Panc1 (cell line): ENCODE measurements at regions not wholly inside any gene's neighbourhood (a gene's known extent, or its start where the extent isn't known, plus 50 kb on each side); places are given as distances from the start of the nearest gene placed in this dataset.

Experiments
- ATAC-seq: fragments of 200-7000 bp; cut with Tn5 transposase; 2 replicates; pipeline ENCODE4 v1.9.1; 2020; ENCODE audit warnings: mild to moderate bottlenecking, moderate library complexity
- BruUV-seq: library from RNA; stranded (reverse); fragments of 400-500 nt; replicated peaks from 2 replicates; lab custom pipeline; 2021; lab: Mats Ljungman, UMichigan
- CTCF ChIA-PET: fragments of 300-600 bp; sonication (Branson Sonifier 250); formaldehyde crosslinking; loops from one replicate; lab custom pipeline; 2022; ENCODE audit warnings: antibody characterized with exemption; lab: Charles Lee
- POLR2A ChIA-PET: fragments of 300-600 bp; sonication (Branson Sonifier 250); formaldehyde crosslinking; loops from one replicate; lab custom pipeline; 2022; ENCODE audit warnings: antibody characterized with exemption; lab: Charles Lee
- DNase-seq: peaks from one replicate; pipeline ENCODE4 v3.0.0-alpha.2; 2010; ENCODE audit warnings: low read depth, low spot score
- H3K27ac ChIP-seq: 2 replicates; pipeline ENCODE4 v1.5.1; 2011; ENCODE audit warnings: mild to moderate bottlenecking, low read length, inconsistent platforms
- H3K27me3 ChIP-seq: fragments of 200-500 bp; sonication (Bioruptor generic); 2 replicates; pipeline ENCODE4 v1.6.0; 2014; ENCODE audit warnings: low read length, inconsistent platforms; ENCODE audit not compliant: control insufficient read depth, insufficient read depth
- H3K36me3 ChIP-seq: fragments of 200-500 bp; sonication (Bioruptor generic); 2 replicates; pipeline ENCODE4 v1.5.1; 2014; ENCODE audit warnings: inconsistent platforms, mild to moderate bottlenecking, low read length, moderate library complexity; ENCODE audit not compliant: control insufficient read depth, insufficient read depth
- H3K4me1 ChIP-seq: 2 replicates; pipeline ENCODE4 v1.5.1; 2011; ENCODE audit warnings: inconsistent platforms, mild to moderate bottlenecking, low read length, moderate library complexity; ENCODE audit not compliant: control insufficient read depth, insufficient read depth
- H3K4me3 ChIP-seq, 2 experiments: 2 replicates each; pipeline ENCODE4 v1.5.1; 2011 to 2012; ENCODE audit warnings: low read depth in 2 of 2, low read length in 2 of 2, mild to moderate bottlenecking in 2 of 2, inconsistent platforms in 1 of 2, moderate library complexity in 1 of 2
- H3K9me3 ChIP-seq: fragments of 200-500 bp; sonication (Bioruptor generic); 2 replicates; pipeline ENCODE4 v1.5.1; 2014; ENCODE audit warnings: low read depth, mild to moderate bottlenecking, inconsistent platforms, low read length, moderate library complexity; ENCODE audit not compliant: control insufficient read depth, insufficient read depth
- POLR2AphosphoS5 ChIP-seq: IDR thresholded peaks from 2 replicates; pipeline ENCODE4 v1.6.1; 2012; ENCODE audit warnings: mild to moderate bottlenecking, low read depth, low read length, moderate library complexity
- REST ChIP-seq, 2 experiments: IDR thresholded peaks; 2 replicates each; pipeline ENCODE4 v1.6.1; 2011 to 2012; ENCODE audit warnings: low read depth in 2 of 2, control low read depth in 1 of 2, low read length in 1 of 2, mild to moderate bottlenecking in 1 of 2, moderate library complexity in 1 of 2; ENCODE audit not compliant: insufficient read depth in 1 of 2
- SIN3A ChIP-seq: IDR thresholded peaks from 2 replicates; pipeline ENCODE4 v1.6.1; 2012; ENCODE audit warnings: low read depth, mild to moderate bottlenecking, low read length, moderate library complexity, borderline replicate concordance; ENCODE audit not compliant: insufficient read depth
- TCF7L2 ChIP-seq: IDR thresholded peaks from 2 replicates; pipeline ENCODE4 v1.6.1; 2011; ENCODE audit warnings: mild to moderate bottlenecking, low read depth, low read length, inconsistent platforms
- in situ Hi-C: cut with HindIII; loops from 2 replicates; pipeline ENCODE4 v1.10.0; 2016; ENCODE audit warnings: low sequenced_read_pairs, low pct_unique_long_range_greater_than_20kb
- intact Hi-C: fragments of 100-400 bp; cut with micrococcal nuclease; formaldehyde crosslinking; loops from one replicate; pipeline ENCODE4 v1.10.0; 2022; ENCODE audit not compliant: unreplicated experiment
- TF ChIP-seq, protein P1 (sequence below): fragments of 450-650 bp; IDR thresholded peaks from 2 replicates; pipeline ENCODE4 v1.5.1; 2017; ENCODE audit warnings: mild to moderate bottlenecking

- intact Hi-C loops: no loop called here
- TF ChIP-seq REST (IDR thresholded peaks at IDR 0.05; ENCODE audit: insufficient read depth in 1 of 2, low read depth in 2 of 2, low read length in 1 of 2): no peak
- TF ChIP-seq TCF7L2: no peak
- TF ChIP-seq POLR2AphosphoS5: no peak
- TF ChIP-seq, protein P1, sequence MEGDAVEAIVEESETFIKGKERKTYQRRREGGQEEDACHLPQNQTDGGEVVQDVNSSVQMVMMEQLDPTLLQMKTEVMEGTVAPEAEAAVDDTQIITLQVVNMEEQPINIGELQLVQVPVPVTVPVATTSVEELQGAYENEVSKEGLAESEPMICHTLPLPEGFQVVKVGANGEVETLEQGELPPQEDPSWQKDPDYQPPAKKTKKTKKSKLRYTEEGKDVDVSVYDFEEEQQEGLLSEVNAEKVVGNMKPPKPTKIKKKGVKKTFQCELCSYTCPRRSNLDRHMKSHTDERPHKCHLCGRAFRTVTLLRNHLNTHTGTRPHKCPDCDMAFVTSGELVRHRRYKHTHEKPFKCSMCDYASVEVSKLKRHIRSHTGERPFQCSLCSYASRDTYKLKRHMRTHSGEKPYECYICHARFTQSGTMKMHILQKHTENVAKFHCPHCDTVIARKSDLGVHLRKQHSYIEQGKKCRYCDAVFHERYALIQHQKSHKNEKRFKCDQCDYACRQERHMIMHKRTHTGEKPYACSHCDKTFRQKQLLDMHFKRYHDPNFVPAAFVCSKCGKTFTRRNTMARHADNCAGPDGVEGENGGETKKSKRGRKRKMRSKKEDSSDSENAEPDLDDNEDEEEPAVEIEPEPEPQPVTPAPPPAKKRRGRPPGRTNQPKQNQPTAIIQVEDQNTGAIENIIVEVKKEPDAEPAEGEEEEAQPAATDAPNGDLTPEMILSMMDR: no peak
- no peak for TF ChIP-seq SIN3A
- no peak overlapping the region for H3K27ac ChIP-seq
- ChIA-PET CTCF (no interaction called here), POLR2A (interaction anchor here (0.6 to 0.7 kb wide), 2 partner anchors 9 to 91 kb away, joined by 4 to 11 read pairs; no protein-coding TSS in a partner anchor)
- no peaks in the 10 kb centered on the region for H3K9me3 ChIP-seq
- DNase-seq: no peak
- in situ Hi-C loops: no loop called here
- no peaks in the 10 kb centered on the region for H3K36me3 ChIP-seq
- H3K4me1 ChIP-seq: no peaks in the 10 kb centered on the region
- no peak overlapping the region for H3K4me3 ChIP-seq
- H3K27me3 ChIP-seq: peaks cover 4% of the 10 kb centered on the region; the same call in 1 of the 2 replicates
- no peak for ATAC-seq
- no TSS peak for BruUV-seq
Observed at GRCh38 chr12:93153321-93153720, 224.2 kb upstream of the EEA1 start.

DNA sequence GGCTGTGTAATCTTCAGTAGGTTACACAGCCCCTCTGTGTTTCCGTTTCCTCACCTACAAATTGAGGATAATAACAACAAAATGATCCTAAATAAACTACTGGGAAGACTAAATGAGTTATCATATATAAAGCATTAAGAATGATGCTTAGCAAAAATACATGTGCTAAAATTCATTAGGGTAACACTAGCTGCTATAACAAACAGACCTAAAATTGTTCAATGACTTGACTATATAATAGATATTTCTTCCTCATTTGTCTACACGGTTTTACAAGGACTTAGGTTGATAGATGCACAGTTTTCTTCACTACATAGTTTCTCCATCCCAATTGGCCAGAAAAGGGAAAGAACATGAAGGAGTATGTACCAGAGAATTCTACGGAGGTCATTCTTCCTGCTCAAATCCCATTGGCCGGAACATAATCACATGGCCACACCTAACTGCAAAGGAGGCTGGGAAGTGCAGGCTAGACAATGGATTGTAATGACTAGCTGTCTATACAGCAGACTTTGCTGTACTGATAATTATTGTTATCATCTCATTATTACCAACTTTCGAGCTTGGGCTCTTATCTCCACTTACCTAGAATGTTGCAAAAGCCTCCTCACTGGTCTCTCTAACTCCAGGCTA, 223.5 kb upstream of the NUDT4 start:
- in situ Hi-C loops: no loop called here
- DNase-seq (no peak), ATAC-seq (no peak)
- intact Hi-C loops: no loop called here
- Histone ChIP-seq H3K4me1 (no peaks in the 10 kb centered on the region), H3K9me3 (no peaks in the 10 kb centered on the region), H3K27ac (no peak overlapping the region), H3K4me3 (no peak overlapping the region), H3K27me3 (peaks cover 4% of the 10 kb centered on the region; the same call in 1 of the 2 replicates), H3K36me3 (no peaks in the 10 kb centered on the region)
- ChIA-PET CTCF (no interaction called here), POLR2A (interaction anchor here (0.6 kb wide), 1 partner anchor 10 kb away, joined by 4 read pairs; no protein-coding TSS in a partner anchor)
- TF ChIP-seq POLR2AphosphoS5: no peak
- TF ChIP-seq REST (IDR thresholded peaks at IDR 0.05; ENCODE audit: insufficient read depth in 1 of 2, low read depth in 2 of 2, low read length in 1 of 2): no peak
- no peak for TF ChIP-seq SIN3A
- TF ChIP-seq, protein P1: no peak
- TF ChIP-seq TCF7L2: no peak
- BruUV-seq: no TSS peak
